HG02852 (cell line): ENCODE measurements at regions not wholly inside any gene's neighbourhood (a gene's known extent, or its start where the extent isn't known, plus 50 kb on each side); places are given as distances from the start of the nearest gene placed in this dataset.
A peak's percentile ranks its signal among the peaks of the same experiment; 100 is the strongest.

Experiments used
- ATAC-seq: cut with Tn5 transposase; IDR thresholded peaks from one replicate; pipeline ENCODE4 v1.9.1; 2021; ENCODE audit warnings: mild to moderate bottlenecking, moderate library complexity; ENCODE audit not compliant: unreplicated experiment

DNA sequence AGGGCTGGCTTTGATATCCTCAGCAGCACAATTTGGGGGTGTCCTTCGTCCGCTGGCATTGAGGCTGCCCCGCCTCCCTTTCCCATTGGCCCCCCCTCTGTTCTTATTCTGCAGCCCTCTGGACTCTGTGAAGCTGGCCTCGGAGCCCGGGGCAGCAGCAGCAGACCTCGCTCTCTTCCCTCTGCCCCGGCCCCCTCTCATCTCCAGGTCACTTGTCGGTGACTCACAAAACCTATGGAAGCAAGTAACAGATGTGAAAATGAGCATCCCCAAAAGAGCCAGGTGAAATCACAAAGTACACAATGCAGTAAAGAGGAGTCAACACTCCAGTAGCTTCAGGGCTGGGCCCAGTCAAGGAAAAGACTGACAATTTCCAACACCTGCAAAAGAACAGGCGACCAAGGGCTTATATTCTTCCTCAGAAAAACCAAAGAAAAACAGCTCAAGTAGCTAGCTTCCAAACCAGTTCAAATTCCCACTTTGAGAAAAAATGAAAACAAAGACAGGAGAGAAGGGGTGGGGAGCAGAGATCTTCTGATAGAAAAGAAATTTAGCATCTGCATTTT lies 97.5 kb downstream of the ZNF608 start:
- no peak for ATAC-seq

DNA sequence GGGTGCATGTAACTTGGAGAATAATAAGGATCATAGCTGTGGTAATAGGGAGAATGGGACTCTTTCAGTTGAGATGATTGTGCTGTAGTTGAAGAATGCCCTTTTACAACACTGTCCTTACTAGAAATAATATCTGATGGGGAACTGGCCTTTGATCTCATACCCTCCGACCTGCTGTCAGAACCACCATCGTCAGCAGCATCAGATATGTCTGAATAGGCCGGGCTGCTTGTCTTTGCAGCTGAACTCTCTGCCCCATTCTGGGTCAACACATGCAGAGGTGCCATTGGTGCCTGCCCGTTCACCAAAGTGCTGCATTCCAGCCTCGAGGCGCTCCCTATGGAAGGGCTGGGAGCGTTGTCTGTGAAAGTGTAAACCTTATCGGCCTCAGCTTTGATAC lies 99.1 kb downstream of the ZNF608 start:
- ATAC-seq = no peak

- ATAC-seq = no peak
Measured at GRCh38 chr5:124645396-124645795, 101.0 kb downstream of the ZNF608 start.

- no peak for ATAC-seq
Measured at GRCh38 chr5:124644582-124644981, 101.9 kb downstream of the ZNF608 start.

- no peak for ATAC-seq
Measured at GRCh38 chr5:124644138-124644537, 102.3 kb downstream of the ZNF608 start.

DNA sequence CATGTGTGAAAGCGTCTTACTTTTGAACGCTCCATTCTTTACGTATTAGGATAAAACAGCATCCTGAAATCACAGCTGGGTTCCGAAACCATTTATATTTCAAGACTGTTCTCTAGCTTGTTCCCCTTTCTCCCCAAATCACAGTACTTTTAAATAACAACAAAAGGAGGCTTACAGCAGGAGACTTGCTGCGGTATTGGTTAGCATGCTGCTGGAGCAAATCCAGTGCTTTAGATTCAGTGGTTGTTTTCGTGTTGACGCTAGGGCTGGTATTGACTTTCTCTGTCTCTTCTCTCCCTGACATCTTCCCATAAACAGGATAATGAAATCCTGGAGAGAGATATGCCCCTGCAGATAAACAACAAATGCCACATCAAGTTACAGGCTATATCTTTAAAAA lies 103.1 kb downstream of the ZNF608 start:
- no peak for ATAC-seq

- ATAC-seq = peak; percentile 53
Measured at GRCh38 chr5:124642151-124642550, 104.3 kb downstream of the ZNF608 start.

DNA sequence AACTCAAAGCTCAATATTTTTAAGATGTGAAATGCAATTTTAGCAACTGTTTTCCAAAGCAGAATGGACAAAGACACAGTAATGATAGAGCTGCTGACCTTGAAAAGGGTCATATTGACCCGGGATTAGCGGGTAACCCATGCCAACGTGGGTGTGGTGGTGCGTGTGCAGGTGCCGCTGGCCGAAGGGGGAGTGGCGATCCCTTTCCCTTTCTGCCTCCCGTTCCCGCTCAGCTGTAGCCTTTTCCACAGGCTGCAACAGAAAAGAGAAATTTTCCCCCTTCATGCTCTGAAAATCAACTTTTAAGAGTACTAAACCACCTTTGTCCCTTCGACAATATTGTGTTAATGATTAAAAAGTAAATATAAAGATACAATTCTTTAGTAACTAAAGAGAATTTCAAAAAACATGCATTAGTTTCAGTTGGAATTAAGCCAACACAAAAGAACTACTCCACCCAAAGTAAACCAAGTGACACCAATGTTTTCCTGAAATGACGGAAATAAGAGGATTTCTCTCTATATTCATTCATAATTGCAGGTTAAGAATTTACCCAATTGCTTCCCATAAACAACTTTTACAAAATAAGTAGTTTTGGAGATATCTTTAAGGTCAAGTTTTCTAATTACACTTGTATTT lies 105.2 kb downstream of the ZNF608 start:
- ATAC-seq = no peak

- ATAC-seq = no peak
Measured at GRCh38 chr5:124639095-124639665, 107.3 kb downstream of the ZNF608 start.

DNA sequence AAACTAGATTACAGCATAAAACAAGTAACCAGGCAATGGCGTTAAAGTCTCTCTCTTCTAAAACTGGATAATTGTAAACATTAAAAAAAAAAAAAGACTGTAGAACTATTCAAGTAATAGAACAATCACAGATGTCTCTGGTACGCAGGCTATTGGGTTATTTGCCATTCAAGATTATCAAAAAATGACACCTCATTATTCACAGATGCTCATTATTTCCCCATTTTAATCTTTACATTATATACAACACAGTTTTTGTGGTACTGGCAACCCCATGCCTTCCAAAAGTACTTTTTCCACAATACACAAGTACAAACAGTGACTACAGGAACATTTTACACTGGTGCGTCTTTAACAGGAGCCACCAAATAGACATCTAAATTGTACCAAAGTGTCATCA lies 109.4 kb downstream of the ZNF608 start:
- no peak for ATAC-seq

DNA sequence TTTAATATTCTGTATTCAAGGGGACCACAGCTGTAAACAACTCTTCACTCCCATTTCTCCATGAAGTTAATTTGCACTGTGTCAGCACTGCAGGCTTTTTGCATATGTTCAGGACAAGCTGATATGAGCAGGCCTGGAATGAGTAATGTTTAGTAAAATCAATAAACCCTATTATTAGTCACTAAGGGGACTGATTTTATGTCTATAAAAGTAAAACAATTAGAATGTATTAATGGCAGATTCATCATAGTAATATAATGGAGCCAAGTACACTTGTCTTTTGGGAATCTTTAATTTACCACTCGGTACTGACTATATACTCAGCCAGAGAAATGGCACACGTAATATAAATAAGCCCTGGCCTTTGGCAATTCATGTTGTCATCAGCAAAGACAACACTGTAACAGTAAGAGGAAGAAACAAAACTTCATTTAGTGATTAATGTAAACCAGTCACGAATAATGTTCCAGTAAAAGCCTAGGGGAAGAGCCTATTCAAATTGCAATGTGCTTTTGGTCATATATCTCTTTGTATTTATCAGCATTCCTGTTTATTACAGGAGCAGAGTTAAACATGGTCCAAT lies 111.6 kb downstream of the ZNF608 start:
- peak; percentile 36 for ATAC-seq

DNA sequence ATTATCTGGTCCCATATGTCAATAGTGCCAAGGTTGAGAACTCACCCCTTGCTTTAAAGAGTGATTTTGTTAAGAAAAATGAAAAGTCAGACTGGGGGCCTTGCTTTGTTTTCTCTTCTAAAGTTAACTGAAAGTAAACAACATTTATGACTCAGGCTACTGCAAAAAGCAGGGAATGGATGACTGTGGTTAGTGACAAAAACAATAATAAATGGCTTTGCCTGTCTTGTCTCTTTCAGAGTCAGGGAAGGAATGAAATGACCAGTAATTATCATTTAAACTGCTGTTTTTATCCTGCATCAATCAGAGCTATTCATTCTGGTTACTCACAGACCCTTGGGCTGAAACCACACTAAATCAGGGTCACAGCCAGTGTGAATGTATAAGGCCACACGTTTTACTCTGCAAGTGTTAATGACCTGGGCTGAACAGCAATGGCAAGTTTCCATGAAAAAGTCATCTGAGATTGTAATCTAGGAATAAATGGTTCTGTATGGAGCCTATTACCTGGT lies 112.2 kb downstream of the ZNF608 start:
- ATAC-seq = peak; percentile 7

DNA sequence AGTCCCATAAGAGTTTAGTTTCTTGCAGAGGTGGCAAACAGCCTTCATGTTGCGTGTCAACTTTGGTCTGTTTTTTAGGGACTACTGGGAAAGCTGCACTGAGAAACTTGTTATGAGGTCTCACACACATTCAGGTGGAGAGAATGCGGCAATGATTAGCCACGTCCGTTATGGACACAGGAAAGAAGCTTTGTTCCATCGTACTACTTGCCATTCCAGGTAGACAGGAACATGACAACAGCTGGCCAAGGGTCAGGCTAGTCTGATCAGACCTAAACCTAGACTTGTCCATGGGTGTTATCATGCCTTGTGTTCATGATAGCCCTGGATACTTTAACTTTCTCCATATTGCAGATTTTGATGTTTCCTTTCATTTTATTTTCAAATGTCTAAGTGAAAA lies 113.2 kb downstream of the ZNF608 start:
- no peak for ATAC-seq

GRCh38 chr5:124631874-124632550 lies 114.4 kb downstream of the ZNF608 start:
- ATAC-seq = no peak

DNA sequence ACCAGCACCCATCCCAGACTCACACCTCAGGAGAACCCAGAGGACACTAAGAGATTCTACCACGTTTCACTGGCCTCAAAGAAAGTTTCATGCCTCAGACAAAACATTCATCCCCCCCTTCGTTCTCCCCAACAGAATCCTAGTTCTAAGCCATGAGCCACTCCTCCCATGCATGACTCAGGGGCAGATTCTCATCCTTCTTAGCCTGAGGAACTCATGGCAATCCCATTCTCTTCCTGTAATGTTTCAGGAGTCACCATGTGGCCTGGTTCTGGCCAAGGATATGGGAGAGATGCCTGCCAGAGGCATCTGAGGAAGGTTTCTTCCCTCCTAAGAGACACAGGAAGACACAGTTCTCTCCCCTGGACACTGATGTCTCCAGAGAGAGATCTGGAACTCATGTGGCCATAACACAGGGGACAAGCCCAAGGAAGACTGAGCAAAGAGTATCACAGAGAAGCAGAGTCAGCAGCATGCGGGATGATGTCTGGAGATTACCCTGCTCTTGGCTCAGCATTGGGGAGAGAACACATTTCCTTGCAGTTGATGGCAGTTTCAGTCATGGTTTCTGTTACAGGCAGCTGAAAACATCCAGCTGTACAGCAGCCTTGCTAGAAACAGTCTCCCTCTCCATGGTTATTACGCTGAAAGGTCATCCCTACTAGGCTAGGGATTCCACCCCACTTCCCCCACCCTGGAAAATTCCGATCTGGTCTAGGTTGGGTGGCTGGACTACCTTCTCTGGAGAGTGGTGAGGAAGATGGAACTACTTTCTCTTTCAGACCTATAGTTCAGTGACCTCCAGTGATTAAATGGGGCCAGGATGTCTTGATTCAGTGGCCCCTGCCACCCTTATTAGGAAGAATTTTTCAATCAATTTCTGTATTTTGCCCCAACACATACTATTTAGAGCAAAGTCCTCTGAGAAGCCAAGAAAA lies 115.4 kb downstream of the ZNF608 start:
- peak; percentile 78 for ATAC-seq

- ATAC-seq = no peak
Measured at GRCh38 chr5:124628721-124629596, 117.5 kb downstream of the ZNF608 start.

- no peak for ATAC-seq
Measured at GRCh38 chr5:124627815-124628595, 118.4 kb downstream of the ZNF608 start.

DNA sequence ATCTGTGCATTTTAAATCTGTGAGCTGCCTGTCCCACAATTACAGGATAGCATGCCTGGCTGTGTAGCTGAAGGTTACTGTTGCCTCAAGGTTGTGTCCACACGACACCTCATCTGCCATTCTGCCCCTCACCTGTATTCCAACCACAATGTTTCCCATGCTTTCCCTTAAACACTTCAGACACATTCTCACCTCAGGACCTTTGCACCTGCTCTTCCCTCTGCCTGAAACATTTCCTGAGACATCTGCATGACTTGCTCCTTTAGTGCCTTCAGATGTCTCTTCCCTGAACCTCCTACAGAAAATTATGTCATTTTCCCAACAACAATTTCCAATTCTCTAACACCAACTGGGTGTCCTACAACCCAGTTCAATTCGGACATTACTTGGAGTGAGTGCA lies 120.4 kb downstream of the ZNF608 start:
- no peak for ATAC-seq

DNA sequence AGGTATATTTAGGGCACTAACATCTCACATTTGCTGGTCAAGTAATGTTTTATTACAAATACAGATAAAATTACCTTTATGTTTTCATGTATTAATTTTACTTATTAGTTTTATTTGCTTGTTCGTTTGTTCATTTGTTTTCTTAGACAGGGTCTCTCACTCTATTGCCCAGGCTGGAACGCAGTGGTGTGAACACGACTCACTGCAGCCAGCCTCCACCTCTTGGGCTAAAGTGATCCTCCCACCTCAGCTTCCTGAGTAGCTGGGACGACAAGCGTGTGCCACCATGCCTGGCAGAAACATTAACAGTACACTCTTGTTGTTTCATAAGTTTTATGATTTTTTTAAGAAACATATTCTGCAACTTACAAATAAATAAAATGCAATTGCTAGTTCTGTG lies 123.2 kb downstream of the ZNF608 start:
- no peak for ATAC-seq
